ENCODE measurements at regions not wholly inside any gene's neighbourhood (a gene's known extent, or its start where the extent isn't known, plus 50 kb on each side); places are given as distances from the start of the nearest gene placed in this dataset.

DNA sequence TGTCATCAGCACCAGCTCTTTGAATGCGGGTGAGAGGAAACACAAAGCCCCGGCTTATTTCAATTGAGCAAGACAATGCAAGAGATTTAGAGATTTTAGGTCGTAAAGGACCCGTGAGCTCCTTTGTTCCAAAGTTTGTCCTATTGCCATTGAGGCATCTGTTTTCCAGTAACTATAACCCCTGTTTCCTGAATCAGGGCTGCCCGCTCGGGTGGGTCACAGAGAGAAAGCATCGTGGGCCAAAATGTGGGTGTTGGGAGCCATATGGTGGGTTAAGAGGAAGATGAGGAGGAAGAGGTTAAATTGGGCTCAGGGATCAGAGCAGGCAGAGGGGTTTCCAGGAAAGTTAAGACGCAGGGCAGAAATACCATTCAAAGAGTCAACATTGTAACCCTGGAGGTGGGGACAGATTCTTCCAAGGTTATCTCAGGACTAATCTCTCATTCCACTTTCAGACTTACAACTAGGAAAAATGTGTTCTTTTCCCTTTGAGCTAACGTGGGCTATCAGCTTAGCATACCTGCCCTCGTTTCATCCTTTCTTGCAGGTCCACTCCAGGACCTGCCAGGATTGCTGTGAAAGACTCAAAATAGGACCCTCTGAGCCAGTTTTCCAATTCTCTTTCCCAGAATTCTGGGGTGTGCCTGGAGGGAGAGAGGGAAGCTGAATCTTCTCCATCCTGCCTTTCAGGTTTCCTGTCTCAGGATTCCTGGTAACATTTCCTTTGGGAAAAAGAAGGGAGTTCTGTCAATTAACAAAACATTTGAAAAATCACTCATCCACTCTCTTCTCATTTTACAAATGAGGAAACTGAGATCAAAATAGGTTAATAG lies 95.5 kb upstream of the TAF11L2 start:
- no peak for TF ChIP-seq CTCF (conservative IDR thresholded peaks at IDR 0.05; ENCODE audit: low read depth, low read length)
- no peak for TF ChIP-seq EZH2 (IDR thresholded peaks at IDR 0.05; ENCODE audit: borderline replicate concordance, low read depth, low read length, poor library complexity, severe bottlenecking)
